ENCODE measurements at regions not wholly inside any gene's neighbourhood (a gene's known extent, or its start where the extent isn't known, plus 50 kb on each side); places are given as distances from the start of the nearest gene placed in this dataset.

DNA sequence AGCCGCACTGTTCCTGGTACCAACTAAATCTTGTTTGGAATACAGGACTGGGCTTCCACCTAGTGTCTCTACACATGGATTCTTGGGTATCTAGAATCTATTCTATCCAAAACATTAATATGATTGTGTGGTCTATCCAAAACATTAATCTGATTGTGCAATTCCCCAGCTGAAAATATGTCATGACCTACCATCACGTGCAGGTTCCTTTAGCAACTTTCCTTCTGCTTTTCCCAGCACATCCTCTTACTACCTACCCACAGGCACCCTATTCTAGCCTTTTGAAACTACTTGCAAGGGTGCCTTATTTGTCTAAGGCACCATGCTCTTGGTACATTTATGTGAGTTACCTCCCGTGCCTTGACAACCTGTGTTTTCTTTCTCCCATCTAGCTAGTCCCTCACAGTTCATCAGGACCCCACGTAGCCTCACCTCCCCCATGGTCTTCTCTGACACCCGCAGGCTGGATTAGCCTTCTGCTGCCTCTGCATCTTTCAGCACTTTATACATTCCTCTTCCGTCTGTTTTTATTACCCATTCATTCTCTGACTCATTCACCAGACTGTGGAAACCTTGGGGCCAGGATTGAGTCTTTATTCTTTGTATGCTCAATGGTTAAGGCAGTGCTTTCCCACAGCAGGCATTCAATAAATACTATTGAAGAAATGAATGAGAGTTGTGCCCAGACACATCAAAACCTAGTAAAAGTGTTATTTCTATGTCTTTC, 88.8 kb upstream of the FAM9B start:
- H3K4me1 Mint-ChIP-seq (ENCODE audit: low read depth, unreplicated experiment) = no peaks in the 10 kb centered on the region
- no TSS peak for BruUV-seq (replicated peaks)

DNA sequence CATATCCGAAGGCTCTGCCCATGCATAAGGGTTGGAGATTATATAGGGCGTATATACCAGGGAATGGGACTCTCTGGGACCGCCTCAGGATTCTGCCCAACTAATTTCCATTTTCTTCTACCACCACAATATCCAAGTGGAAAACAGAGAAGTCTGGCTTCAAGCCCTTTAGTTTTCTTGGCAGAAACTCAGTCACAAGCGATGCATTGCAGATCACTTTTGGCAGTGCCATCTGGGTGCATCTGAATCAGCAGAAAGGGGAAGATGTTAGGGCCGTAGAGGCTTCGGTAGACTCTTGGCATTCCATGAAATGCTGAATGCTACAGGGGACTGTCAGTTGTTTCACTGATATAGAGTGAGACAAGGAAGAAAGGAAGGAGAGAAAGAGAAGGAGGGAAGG, 94.1 kb upstream of the FAM9B start:
- ChIA-PET POLR2A (no interaction called here), CTCF (no interaction called here)
- peaks cover under 1% of the 10 kb centered on the region for H3K27me3 Mint-ChIP-seq (ENCODE audit: insufficient read depth, unreplicated experiment)

More for the DNA sequence above, 88.8 kb upstream of the FAM9B start:
- TF ChIP-seq, protein P1, sequence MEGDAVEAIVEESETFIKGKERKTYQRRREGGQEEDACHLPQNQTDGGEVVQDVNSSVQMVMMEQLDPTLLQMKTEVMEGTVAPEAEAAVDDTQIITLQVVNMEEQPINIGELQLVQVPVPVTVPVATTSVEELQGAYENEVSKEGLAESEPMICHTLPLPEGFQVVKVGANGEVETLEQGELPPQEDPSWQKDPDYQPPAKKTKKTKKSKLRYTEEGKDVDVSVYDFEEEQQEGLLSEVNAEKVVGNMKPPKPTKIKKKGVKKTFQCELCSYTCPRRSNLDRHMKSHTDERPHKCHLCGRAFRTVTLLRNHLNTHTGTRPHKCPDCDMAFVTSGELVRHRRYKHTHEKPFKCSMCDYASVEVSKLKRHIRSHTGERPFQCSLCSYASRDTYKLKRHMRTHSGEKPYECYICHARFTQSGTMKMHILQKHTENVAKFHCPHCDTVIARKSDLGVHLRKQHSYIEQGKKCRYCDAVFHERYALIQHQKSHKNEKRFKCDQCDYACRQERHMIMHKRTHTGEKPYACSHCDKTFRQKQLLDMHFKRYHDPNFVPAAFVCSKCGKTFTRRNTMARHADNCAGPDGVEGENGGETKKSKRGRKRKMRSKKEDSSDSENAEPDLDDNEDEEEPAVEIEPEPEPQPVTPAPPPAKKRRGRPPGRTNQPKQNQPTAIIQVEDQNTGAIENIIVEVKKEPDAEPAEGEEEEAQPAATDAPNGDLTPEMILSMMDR (IDR thresholded peaks at IDR 0.05; ENCODE audit: insufficient read depth in 1 of 2, low read depth in 1 of 2, low read length in 1 of 2, severe bottlenecking in 1 of 2, unreplicated experiment in 1 of 2) = no peak
- Mint-ChIP-seq H3K36me3 (ENCODE audit: insufficient read depth, unreplicated experiment) (no peaks in the 10 kb centered on the region), H3K27ac (ENCODE audit: unreplicated experiment) (no peak overlapping the region), H3K27me3 (ENCODE audit: insufficient read depth, unreplicated experiment) (peaks cover 5% of the 10 kb centered on the region), H3K9me3 (ENCODE audit: unreplicated experiment) (peaks cover 10% of the 10 kb centered on the region), H3K4me3 (ENCODE audit: unreplicated experiment) (no peak overlapping the region)
- H3K36me3 ChIP-seq (ENCODE audit: control insufficient read depth, insufficient read depth, low read length) = no peaks in the 10 kb centered on the region
- H3K4me1 ChIP-seq = no peaks in the 10 kb centered on the region
- no peaks in the 10 kb centered on the region for H3K9me3 ChIP-seq
- no peak overlapping the region for H3K4me3 ChIP-seq (ENCODE audit: low read depth, low read length)
- ChIA-PET POLR2A (no interaction called here), CTCF (no interaction called here)
- intact Hi-C loops (cut with micrococcal nuclease; ENCODE audit: unreplicated experiment) = no loop called here
- H3K27me3 ChIP-seq (replicated peaks; ENCODE audit: control insufficient read depth, insufficient read depth, low read length) = no peaks in the 10 kb centered on the region
- DNase-seq = no peak

DNA sequence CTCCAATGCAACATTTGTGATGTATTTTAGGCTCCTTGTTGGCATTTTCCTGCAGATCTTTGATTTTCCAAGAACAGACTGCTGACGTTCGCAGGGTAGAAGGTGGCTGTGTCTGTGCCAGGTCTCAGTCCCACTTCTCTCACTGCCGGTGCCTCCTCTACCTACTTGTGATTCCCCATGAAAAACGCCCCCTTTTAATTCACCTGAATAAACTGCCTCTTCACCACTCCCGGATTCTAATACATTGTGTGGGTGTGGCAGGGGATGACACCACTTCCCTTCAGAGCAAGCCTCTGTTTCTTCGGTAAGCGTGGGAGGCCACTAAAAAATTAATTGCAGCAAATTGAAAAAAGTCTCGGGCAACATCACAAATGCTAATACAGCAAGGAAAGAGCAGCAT, 96.1 kb upstream of the FAM9B start:
- no peaks in the 10 kb centered on the region for H3K4me1 Mint-ChIP-seq (ENCODE audit: low read depth, unreplicated experiment)
- POLR2A ChIA-PET = no interaction called here

More for the DNA sequence above, 94.1 kb upstream of the FAM9B start:
- Histone ChIP-seq H3K4me1 (no peaks in the 10 kb centered on the region), H3K4me3 (ENCODE audit: low read depth, low read length) (no peak overlapping the region), H3K9me3 (no peaks in the 10 kb centered on the region), H3K36me3 (ENCODE audit: control insufficient read depth, insufficient read depth, low read length) (no peaks in the 10 kb centered on the region), H3K27me3 (replicated peaks; ENCODE audit: control insufficient read depth, insufficient read depth, low read length) (no peaks in the 10 kb centered on the region)
- DNase-seq = no peak
- no TSS peak for BruUV-seq (replicated peaks)
- intact Hi-C loops (cut with micrococcal nuclease; ENCODE audit: unreplicated experiment) = no loop called here
- no peaks in the 10 kb centered on the region for H3K9me3 Mint-ChIP-seq (ENCODE audit: unreplicated experiment)
- TF ChIP-seq, protein P1 (IDR thresholded peaks at IDR 0.05; ENCODE audit: insufficient read depth in 1 of 2, low read depth in 1 of 2, low read length in 1 of 2, severe bottlenecking in 1 of 2, unreplicated experiment in 1 of 2) = no peak
- no peak overlapping the region for H3K4me3 Mint-ChIP-seq (ENCODE audit: unreplicated experiment)
- H3K4me1 Mint-ChIP-seq (ENCODE audit: low read depth, unreplicated experiment) = no peaks in the 10 kb centered on the region
- no peak overlapping the region for H3K27ac Mint-ChIP-seq (ENCODE audit: unreplicated experiment)
- H3K36me3 Mint-ChIP-seq (ENCODE audit: insufficient read depth, unreplicated experiment) = no peaks in the 10 kb centered on the region

More for the DNA sequence above, 96.1 kb upstream of the FAM9B start:
- no peak overlapping the region for H3K27ac Mint-ChIP-seq (ENCODE audit: unreplicated experiment)
- no TSS peak for BruUV-seq (replicated peaks)
- H3K4me3 ChIP-seq (ENCODE audit: low read depth, low read length) = no peak overlapping the region
- CTCF ChIA-PET = no interaction called here
- H3K27me3 ChIP-seq (replicated peaks; ENCODE audit: control insufficient read depth, insufficient read depth, low read length) = no peaks in the 10 kb centered on the region
- H3K36me3 ChIP-seq (ENCODE audit: control insufficient read depth, insufficient read depth, low read length) = no peaks in the 10 kb centered on the region
- intact Hi-C loops (cut with micrococcal nuclease; ENCODE audit: unreplicated experiment) = no loop called here
- no peaks in the 10 kb centered on the region for H3K9me3 Mint-ChIP-seq (ENCODE audit: unreplicated experiment)
- no peaks in the 10 kb centered on the region for H3K27me3 Mint-ChIP-seq (ENCODE audit: insufficient read depth, unreplicated experiment)
- no peak for DNase-seq
- H3K9me3 ChIP-seq = no peaks in the 10 kb centered on the region
- no peaks in the 10 kb centered on the region for H3K4me1 ChIP-seq
- TF ChIP-seq, protein P1 (IDR thresholded peaks at IDR 0.05; ENCODE audit: insufficient read depth in 1 of 2, low read depth in 1 of 2, low read length in 1 of 2, severe bottlenecking in 1 of 2, unreplicated experiment in 1 of 2) = no peak
- H3K4me3 Mint-ChIP-seq (ENCODE audit: unreplicated experiment) = no peak overlapping the region
- no peaks in the 10 kb centered on the region for H3K36me3 Mint-ChIP-seq (ENCODE audit: insufficient read depth, unreplicated experiment)

Measured in Caco-2 (cell line).